Liver (tissue), 8 donors: ENCODE measurements at regions not wholly inside any gene's neighbourhood (a gene's known extent, or its start where the extent isn't known, plus 50 kb on each side); places are given as distances from the start of the nearest gene placed in this dataset.
"Not testable (repeated sequence)": the region's sequence is repeated elsewhere in the genome, so short reads cannot be mapped to it uniquely, and the experiment has no call there.

Experiments used
- DNase-seq: peaks from one replicate; pipeline ENCODE4 v3.0.0-alpha.2; 2017; ENCODE audit warnings: low spot score
- H3K27ac ChIP-seq, 2 donors: one replicate each; pipeline ENCODE4 v1.7.0; 2013; ENCODE audit warnings: inconsistent platforms in 2 of 2, low read length in 2 of 2, control low read depth in 1 of 2, low read depth in 1 of 2, mild to moderate bottlenecking in 1 of 2
- H3K27me3 ChIP-seq, 4 donors: one replicate each; pipeline versions ENCODE4 v1.6.1 to v1.7.0; 2013; ENCODE audit warnings: low read length in 3 of 4, inconsistent platforms in 1 of 4, mild to moderate bottlenecking in 1 of 4, moderate library complexity in 1 of 4; ENCODE audit not compliant: control insufficient read depth in 4 of 4, insufficient read depth in 4 of 4
- H3K36me3 ChIP-seq, 4 donors: one replicate each; pipeline versions ENCODE4 v1.6.1 to v1.7.0; 2013; ENCODE audit warnings: low read length in 3 of 4, mild to moderate bottlenecking in 3 of 4, low read depth in 1 of 4, moderate library complexity in 1 of 4; ENCODE audit not compliant: control insufficient read depth in 4 of 4, insufficient read depth in 3 of 4
- H3K4me1 ChIP-seq, 4 donors: one replicate each; pipeline versions ENCODE4 v1.6.1 to v1.7.0; 2013; ENCODE audit warnings: low read length in 3 of 4, mild to moderate bottlenecking in 3 of 4, moderate library complexity in 1 of 4; ENCODE audit not compliant: control insufficient read depth in 4 of 4, insufficient read depth in 4 of 4
- H3K4me3 ChIP-seq, 3 donors: one replicate each; pipeline versions ENCODE4 v1.6.1 to v1.7.0; 2013; ENCODE audit warnings: low read length in 3 of 3, control low read depth in 1 of 3, low read depth in 1 of 3, mild to moderate bottlenecking in 1 of 3
- H3K9ac ChIP-seq, 2 donors: one replicate each; pipeline ENCODE4 v1.7.0; 2013; ENCODE audit warnings: low read length in 2 of 2, mild to moderate bottlenecking in 2 of 2, moderate library complexity in 2 of 2, control low read depth in 1 of 2, low read depth in 1 of 2
- H3K9me3 ChIP-seq, 4 donors: one replicate each; pipeline versions ENCODE4 v1.6.1 to v1.7.0; 2013; ENCODE audit warnings: low read length in 3 of 4; ENCODE audit not compliant: control insufficient read depth in 4 of 4
- ATF3 ChIP-seq: IDR thresholded peaks from 2 replicates; pipeline ENCODE4 v1.6.1; 2016; ENCODE audit warnings: antibody characterized with exemption
- CTCF ChIP-seq: fragments of 150-350 bp; IDR thresholded peaks from 2 replicates; pipeline ENCODE4 v1.5.1; 2017; ENCODE audit warnings: improper control_type of control experiment, low read depth, low read length; ENCODE audit not compliant: missing input control
- EGR1 ChIP-seq, 2 donors: IDR thresholded peaks; 2 replicates each; pipeline ENCODE4 v1.6.1; 2016 to 2018; ENCODE audit warnings: antibody characterized with exemption in 2 of 2, low read depth in 2 of 2
- FOXA1 ChIP-seq: IDR thresholded peaks from 2 replicates; pipeline ENCODE4 v1.6.1; 2016; ENCODE audit warnings: antibody characterized with exemption
- FOXA2 ChIP-seq: IDR thresholded peaks from 2 replicates; pipeline ENCODE4 v1.6.1; 2016; ENCODE audit warnings: antibody characterized with exemption
- GABPA ChIP-seq, 2 donors: IDR thresholded peaks in 1 of 2; conservative IDR thresholded peaks in 1 of 2; 2 replicates each; pipeline ENCODE4 v1.6.1; 2016; ENCODE audit warnings: antibody characterized with exemption in 2 of 2, mild to moderate bottlenecking in 1 of 2, moderate library complexity in 1 of 2
- HNF4G ChIP-seq: IDR thresholded peaks from 2 replicates; pipeline ENCODE4 v1.6.1; 2016; ENCODE audit warnings: antibody characterized with exemption
- JUND ChIP-seq, 2 donors: IDR thresholded peaks; 2 replicates each; pipeline ENCODE4 v1.6.1; 2016; ENCODE audit warnings: antibody characterized with exemption in 2 of 2
- NR2F2 ChIP-seq: IDR thresholded peaks from 2 replicates; pipeline ENCODE4 v1.6.1; 2016; ENCODE audit warnings: antibody characterized with exemption
- RAD21 ChIP-seq, 2 donors: IDR thresholded peaks; 2 replicates each; pipeline ENCODE4 v1.6.1; 2016; ENCODE audit warnings: antibody characterized with exemption in 2 of 2, mild to moderate bottlenecking in 2 of 2
- RXRA ChIP-seq, 2 donors: IDR thresholded peaks; 2 replicates each; pipeline ENCODE4 v1.6.1; 2017 to 2018; ENCODE audit warnings: antibody characterized with exemption in 2 of 2, mild to moderate bottlenecking in 1 of 2
- SP1 ChIP-seq: IDR thresholded peaks from 2 replicates; pipeline ENCODE4 v1.6.1; 2018; ENCODE audit warnings: antibody characterized with exemption, mild to moderate bottlenecking
- TAF1 ChIP-seq: conservative IDR thresholded peaks from 2 replicates; pipeline ENCODE4 v1.6.1; 2016; ENCODE audit warnings: antibody characterized with exemption, mild to moderate bottlenecking
- YY1 ChIP-seq: IDR thresholded peaks from 2 replicates; pipeline ENCODE4 v1.6.1; 2016; ENCODE audit warnings: antibody characterized with exemption, mild to moderate bottlenecking
- ZBTB33 ChIP-seq: IDR thresholded peaks from 2 replicates; pipeline ENCODE4 v1.6.1; 2016; ENCODE audit warnings: antibody characterized with exemption
- WGBS: extraction: QIAGEN DNeasy Blood & Tissue Kit; methylation state at CpG from one replicate; pipeline ENCODE4 v1.1.7; 2013; 5-methylcytosine and 5-hydroxymethylcytosine counted together
- TF ChIP-seq, protein P1 (sequence below): IDR thresholded peaks from 2 replicates; pipeline ENCODE4 v1.6.1; 2016; ENCODE audit warnings: antibody characterized with exemption
- donor health status: healthy.
- donor health status: healthy.
- donor health status: healthy.
- donor health status: healthy.
- donor health status: healthy.

- Histone ChIP-seq H3K9ac (no peak overlapping the region), H3K27me3 (no peaks in the 10 kb centered on the region), H3K27ac (no peak overlapping the region), H3K9me3 (no peaks in the 10 kb centered on the region), H3K4me1 (peaks cover 3 to 17% (median 8%) of the 10 kb centered on the region in 4 donors), H3K4me3 (no peak overlapping the region), H3K36me3 (no peaks in the 10 kb centered on the region)
- DNase-seq = no peak
- TF ChIP-seq JUND (IDR thresholded peaks at IDR 0.05) (no peak), FOXA1 (no peak)
These were observed 139.3 kb downstream of the SLC25A46 start for GRCh38 chr5:110878115-110878514.

- WGBS = 63% methylated on average over 4 of the region's 4 CpGs
- no peak overlapping the region for H3K27ac ChIP-seq
- no peak for DNase-seq
- no peak overlapping the region for H3K9ac ChIP-seq
- no peak for TF ChIP-seq TAF1
- no peak for TF ChIP-seq JUND (IDR thresholded peaks at IDR 0.05)
- no peak for TF ChIP-seq EGR1 (IDR thresholded peaks at IDR 0.05; ENCODE audit: low read depth in 2 of 2)
- H3K4me1 ChIP-seq = peaks cover 0 to 10% (median 3%) of the 10 kb centered on the region in 4 donors
- no peak overlapping the region for H3K4me3 ChIP-seq
- no peaks in the 10 kb centered on the region for H3K9me3 ChIP-seq
- no peaks in the 10 kb centered on the region for H3K27me3 ChIP-seq
- no peaks in the 10 kb centered on the region for H3K36me3 ChIP-seq
These were observed 140.9 kb downstream of the SLC25A46 start for GRCh38 chr5:110879675-110880074.

GRCh38 chr5:110880413-110880812 is 141.6 kb downstream of the SLC25A46 start:
- Histone ChIP-seq H3K9me3 (no peaks in the 10 kb centered on the region), H3K4me1 (peaks cover 0 to 10% (median 3%) of the 10 kb centered on the region in 4 donors), H3K4me3 (no peak overlapping the region), H3K27me3 (no peaks in the 10 kb centered on the region), H3K9ac (no peak overlapping the region), H3K36me3 (no peaks in the 10 kb centered on the region), H3K27ac (peak overlapping the region in 1 of 2 donors; percentile 50)
- 37% methylated on average over 2 of the region's 2 CpGs for WGBS
- TF ChIP-seq NR2F2 (peak; percentile 41), SP1 (no peak), JUND (IDR thresholded peaks at IDR 0.05) (peak; percentile 71 to 81), RAD21 (IDR thresholded peaks at IDR 0.05) (peak in 1 of 2 donors; percentile 6), ATF3 (peak; percentile 32), RXRA (IDR thresholded peaks at IDR 0.05) (peak in 1 of 2 donors; percentile 30), EGR1 (IDR thresholded peaks at IDR 0.05; ENCODE audit: low read depth in 2 of 2) (no peak), ZBTB33 (no peak), GABPA (IDR thresholded peaks at IDR 0.05 in 1 of 2, conservative IDR thresholded peaks at IDR 0.05 in 1 of 2) (no peak)
- DNase-seq = no peak

DNA sequence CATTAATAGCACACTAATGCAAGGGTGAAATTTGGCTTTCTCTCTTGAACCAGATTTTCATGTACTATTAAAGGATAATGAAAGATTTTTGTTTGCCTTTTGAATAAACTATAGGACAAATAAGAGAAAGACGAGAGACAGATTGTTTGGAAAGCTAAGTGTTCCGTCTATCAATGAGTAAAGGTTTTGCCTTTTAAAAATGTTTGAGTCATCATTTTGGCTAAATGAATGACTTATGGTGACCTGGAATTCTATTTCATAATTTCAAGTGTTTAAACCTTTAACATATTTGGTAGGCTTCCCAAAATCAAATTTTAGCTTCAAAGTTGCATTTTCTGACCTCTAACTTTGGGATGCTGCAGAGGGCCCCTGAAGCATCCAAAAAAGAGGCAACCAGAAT is 145.2 kb downstream of the SLC25A46 start:
- Histone ChIP-seq H3K27me3 (no peaks in the 10 kb centered on the region), H3K9me3 (no peaks in the 10 kb centered on the region), H3K36me3 (no peaks in the 10 kb centered on the region), H3K9ac (no peak overlapping the region), H3K27ac (no peak overlapping the region), H3K4me3 (no peak overlapping the region), H3K4me1 (peaks cover 0 to 10% (median 3%) of the 10 kb centered on the region in 4 donors)
- TF ChIP-seq, protein P1, sequence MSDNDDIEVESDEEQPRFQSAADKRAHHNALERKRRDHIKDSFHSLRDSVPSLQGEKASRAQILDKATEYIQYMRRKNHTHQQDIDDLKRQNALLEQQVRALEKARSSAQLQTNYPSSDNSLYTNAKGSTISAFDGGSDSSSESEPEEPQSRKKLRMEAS = no peak
- TF ChIP-seq YY1 = no peak
- no peak for TF ChIP-seq RAD21 (IDR thresholded peaks at IDR 0.05)
- no peak for TF ChIP-seq SP1
- no peak for TF ChIP-seq CTCF
- no peak for TF ChIP-seq HNF4G
- no peak for TF ChIP-seq FOXA2
- WGBS = 35% methylated on average over 2 of the region's 2 CpGs
- DNase-seq = no peak

DNA sequence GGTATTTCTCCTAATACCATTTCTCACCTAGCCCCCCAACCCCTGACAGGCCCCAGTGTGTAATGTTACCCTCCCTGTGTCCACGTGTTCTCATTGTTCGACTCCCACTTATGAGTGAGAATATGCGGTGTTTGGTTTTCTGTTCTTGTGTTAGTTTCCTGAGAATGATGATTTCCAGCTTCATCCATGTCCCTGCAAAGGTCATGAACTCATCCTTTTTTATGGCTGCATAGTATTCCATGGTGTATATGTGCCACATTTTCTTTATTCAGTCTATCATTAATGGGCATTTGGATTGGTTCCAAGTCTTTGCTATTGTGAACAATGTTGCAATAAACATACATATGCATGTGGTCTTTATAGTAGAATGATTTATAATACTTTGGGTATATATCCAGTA is 148.4 kb downstream of the SLC25A46 start:
- H3K4me3 ChIP-seq, DNase-seq, H3K36me3 ChIP-seq, H3K27me3 ChIP-seq, H3K4me1 ChIP-seq, H3K27ac ChIP-seq, H3K9ac ChIP-seq, H3K9me3 ChIP-seq: not testable (repeated sequence)
- 93% methylated on average over 3 of the region's 3 CpGs for WGBS
